HG02763 (cell line): ENCODE measurements at regions not wholly inside any gene's neighbourhood (a gene's known extent, or its start where the extent isn't known, plus 50 kb on each side); places are given as distances from the start of the nearest gene placed in this dataset.

Experiments used
- ATAC-seq: cut with Tn5 transposase; IDR thresholded peaks from one replicate; pipeline ENCODE4 v1.9.1; 2021; ENCODE audit warnings: mild to moderate bottlenecking, moderate library complexity; ENCODE audit not compliant: unreplicated experiment

- no peak for ATAC-seq
These were observed 93.9 kb downstream of the HAPSTR1 start for GRCh38 chr16:9185381-9185780.

- ATAC-seq, result no peak
These were observed 94.6 kb downstream of the HAPSTR1 start for GRCh38 chr16:9186061-9186460.

- no peak for ATAC-seq
These were observed 97.3 kb downstream of the HAPSTR1 start for GRCh38 chr16:9188721-9189120.

DNA sequence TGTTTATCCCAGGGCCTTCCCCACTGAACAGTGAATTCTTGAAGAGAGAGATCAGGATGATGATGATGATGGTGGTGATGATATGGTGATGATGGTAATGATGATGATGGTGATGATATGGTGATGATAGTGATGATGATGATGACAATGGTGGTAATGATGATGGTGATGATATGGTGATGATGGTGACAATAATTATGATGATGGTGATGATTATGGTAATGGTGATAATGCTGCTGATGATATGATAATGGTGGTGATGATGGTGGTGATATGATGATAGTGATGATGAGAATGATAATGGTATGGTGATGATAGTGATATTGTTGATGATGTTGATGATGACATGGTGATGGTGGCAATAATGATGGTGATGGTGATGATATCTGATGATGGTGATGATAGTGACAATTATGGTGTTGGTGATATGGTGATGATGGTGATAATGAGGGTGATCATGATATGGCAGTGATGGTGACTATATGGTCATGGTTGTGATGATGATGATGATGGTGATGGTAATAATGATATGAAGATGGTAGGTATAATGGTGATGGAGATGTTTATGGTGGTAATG is 99.9 kb downstream of the HAPSTR1 start:
- ATAC-seq, result no peak

DNA sequence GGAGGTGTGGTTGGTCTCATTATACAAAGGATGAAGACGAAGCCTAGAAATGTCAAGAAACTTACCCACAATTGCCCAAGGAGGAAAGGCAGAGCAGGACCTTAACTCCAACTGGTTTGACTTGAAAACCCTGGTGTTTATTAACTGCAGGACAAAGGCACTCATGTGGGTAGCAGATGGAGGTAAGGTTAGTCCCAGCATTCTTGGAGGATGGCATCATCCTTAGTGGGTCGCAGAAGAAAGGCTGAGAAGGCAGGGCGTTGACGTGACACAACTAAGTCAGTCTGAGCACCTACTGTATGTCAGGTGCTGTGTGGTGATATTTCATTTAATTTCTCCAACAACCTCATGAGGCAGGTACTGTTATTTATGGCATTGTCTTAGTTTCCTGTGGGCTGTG is 101.3 kb downstream of the HAPSTR1 start:
- no peak for ATAC-seq

- no peak for ATAC-seq
These were observed 103.8 kb downstream of the HAPSTR1 start for GRCh38 chr16:9195287-9195686.

DNA sequence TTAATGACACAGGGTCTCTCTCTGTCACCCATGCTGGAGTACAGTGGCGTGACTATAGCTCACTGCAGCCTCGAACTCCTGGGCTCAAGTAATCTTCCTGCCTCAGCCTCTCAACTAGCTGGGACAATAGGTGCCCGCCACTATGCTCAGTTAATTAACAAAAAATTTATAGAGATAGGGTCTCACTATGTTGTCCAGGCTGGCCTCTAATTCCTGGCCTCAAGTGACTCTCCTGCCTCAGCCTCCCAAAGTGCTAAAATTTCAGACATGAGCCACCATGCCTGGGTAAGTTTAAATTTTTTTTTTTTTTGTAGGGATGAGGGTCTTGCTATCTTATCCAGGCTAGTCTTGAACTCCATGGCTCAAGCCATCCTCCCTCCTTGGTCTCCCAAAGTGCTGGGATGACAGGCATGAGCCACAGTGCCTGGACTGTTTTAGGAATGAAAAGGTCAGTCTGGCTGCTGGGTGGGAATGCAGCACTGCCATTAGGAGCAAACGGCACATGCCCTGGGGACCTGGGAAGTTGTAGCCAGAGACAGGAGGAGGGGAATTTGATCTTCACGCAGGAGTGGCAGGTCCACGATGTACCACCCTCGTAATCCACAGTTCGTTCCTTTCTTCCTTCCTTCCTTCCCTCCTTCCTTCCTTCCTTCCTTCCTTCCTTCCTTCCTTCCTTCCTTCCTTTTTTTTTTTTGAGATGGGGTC is 106.7 kb downstream of the HAPSTR1 start:
- ATAC-seq, result no peak

GRCh38 chr16:9199311-9199710 is 107.9 kb downstream of the HAPSTR1 start:
- no peak for ATAC-seq

GRCh38 chr16:9199751-9200150 is 108.3 kb downstream of the HAPSTR1 start:
- no peak for ATAC-seq

GRCh38 chr16:9203956-9204355 is 112.5 kb downstream of the HAPSTR1 start:
- ATAC-seq, result no peak

GRCh38 chr16:9205661-9206060 is 114.2 kb downstream of the HAPSTR1 start:
- ATAC-seq, result no peak

- ATAC-seq, result no peak
These were observed 114.7 kb downstream of the HAPSTR1 start for GRCh38 chr16:9206156-9206555.

GRCh38 chr16:9212621-9213020 is 121.2 kb downstream of the HAPSTR1 start:
- ATAC-seq, result no peak

GRCh38 chr16:9219813-9220212 is 128.4 kb downstream of the HAPSTR1 start:
- no peak for ATAC-seq

DNA sequence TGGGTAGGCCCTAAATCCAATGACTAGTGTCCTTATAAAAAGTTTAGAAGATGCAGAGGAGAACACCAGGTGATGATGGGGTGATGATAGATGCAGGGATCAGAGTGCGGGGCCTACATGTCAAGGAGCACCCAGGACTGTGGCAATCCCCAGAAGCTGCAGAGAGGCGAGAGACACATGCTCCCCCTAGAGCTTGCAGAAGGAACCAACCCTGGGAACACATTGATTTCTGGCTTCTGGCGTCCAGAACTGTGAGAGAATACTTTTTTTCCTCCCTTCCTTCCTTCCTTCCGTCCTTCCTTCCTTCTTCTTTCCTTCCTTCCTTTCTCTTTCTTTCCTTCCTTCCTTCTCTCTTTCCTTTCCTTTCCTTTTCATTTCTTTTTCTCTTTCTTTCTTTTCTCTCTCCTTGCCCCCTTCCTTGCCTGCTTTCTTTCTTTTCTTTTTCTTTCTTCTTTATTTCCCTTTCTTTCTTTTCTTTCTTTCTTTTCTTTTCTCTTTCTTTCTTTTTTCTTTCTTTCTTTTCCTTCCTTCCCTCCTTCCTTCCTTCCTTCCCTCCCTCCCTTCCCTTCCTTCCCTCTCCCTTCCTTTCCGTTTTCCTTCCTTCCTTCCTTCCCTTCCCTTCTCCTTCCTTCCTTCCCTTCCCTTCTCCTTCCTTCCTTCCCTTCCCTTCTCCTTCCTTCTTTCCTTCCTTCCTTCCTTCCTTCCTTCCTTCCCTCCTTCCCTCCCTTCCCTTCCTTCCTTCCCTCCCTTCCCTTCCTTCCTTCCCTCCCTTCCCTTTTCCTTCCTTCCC is 134.3 kb downstream of the HAPSTR1 start:
- ATAC-seq, result no peak

DNA sequence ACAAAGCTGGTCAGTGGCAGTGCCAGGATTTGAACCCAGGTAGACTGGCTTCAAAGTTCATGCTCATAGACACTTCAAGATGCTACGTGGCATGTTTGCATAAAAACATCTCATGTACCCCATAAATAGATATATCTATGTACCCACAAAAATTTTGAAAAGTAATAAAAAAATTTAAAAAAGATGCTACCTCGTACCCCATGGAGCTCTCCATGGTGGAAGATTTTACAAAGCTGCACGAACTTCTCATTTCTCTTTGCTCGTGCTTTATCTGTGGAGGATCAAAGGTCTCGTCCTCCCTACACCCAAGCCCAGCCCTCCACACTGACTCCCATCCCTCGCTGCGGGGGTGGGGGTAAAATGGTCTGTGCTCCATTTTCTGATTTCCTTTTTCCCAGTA is 135.5 kb downstream of the HAPSTR1 start:
- no peak for ATAC-seq

DNA sequence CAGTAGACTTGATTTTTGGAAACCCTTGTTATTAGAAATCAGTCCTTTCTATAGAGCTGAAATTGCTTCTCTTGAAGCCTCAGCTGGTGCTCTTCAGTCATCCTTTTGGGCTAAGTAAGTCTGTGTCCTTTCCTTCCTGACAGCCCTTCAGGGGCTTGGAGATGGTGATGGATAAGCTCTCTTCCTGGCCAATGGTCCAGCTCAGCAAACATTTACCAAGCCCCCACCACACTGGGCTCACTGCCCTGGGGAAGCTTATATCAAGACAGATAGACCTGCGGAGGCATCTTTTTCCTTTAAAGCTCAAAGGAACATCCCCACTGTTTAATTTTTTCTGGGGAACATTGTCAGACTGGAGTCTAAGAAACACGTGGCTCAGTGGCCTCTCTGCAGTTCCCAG is 139.6 kb downstream of the HAPSTR1 start:
- no peak for ATAC-seq

GRCh38 chr16:9232102-9232770 is 140.8 kb downstream of the HAPSTR1 start:
- ATAC-seq, result no peak

DNA sequence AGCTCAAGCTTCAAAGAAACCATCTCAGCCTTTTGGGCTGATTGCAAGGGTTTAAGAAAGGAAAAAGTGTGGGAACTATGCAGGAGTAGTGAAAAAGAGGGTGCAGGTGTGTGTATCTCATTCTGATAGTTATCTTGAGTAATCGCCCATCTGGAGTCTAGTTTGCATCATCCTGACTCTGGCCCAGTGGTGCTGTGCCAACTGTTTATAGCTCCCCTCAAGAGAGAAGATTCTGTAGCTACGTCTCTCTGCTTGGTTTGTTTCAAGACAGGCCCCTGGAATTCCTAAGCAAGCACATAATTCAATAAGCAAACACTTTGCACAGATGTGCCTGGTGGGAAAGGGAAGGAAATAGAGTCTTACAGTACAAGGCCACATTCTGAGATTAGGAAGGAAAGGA is 144.4 kb downstream of the HAPSTR1 start:
- no peak for ATAC-seq

GRCh38 chr16:9236319-9236718 is 144.9 kb downstream of the HAPSTR1 start:
- no peak for ATAC-seq

- no peak for ATAC-seq
These were observed 146.9 kb downstream of the HAPSTR1 start for GRCh38 chr16:9238346-9238745.

- no peak for ATAC-seq
These were observed 149.7 kb downstream of the HAPSTR1 start for GRCh38 chr16:9241177-9241576.
